ENCODE measurements at regions not wholly inside any gene's neighbourhood (a gene's known extent, or its start where the extent isn't known, plus 50 kb on each side); places are given as distances from the start of the nearest gene placed in this dataset.

DNA sequence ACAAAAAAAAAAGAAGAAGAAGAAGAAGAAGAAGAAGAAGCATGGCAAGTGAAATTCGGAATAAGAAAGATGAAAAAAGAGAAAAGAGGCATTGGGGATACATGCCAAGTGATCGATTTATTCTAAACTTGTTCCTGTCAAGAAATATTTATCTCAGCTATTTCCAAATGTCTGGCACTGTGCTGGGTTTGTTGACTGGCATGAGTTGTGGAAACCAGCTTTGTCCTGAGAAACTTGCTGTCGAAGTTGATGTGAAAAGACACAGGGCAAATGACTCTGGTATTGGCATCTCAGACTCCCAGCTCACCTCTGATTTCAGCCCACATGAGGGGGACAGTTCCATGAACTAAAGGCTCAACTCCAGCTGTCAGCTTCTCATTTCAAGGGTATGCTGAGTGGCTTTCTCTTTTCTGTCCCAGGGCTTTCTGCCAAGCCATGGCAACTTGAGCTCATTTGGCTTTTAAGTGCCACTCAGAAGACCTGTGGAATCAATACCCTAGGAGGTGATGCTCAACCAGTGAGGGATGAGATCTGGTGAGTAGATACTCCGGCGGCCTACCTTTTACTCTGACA is 253.3 kb upstream of the JAG1 start:
- Histone ChIP-seq H3K4me3 (no peak overlapping the region), H3K36me3 (no peaks in the 10 kb centered on the region), H3K27me3 (no peaks in the 10 kb centered on the region), H3K27ac (no peak overlapping the region), H3K4me1 (peaks cover 2 to 21% (median 9%) of the 10 kb centered on the region in 9 donors), H3K9me3 (peaks cover 0 to 10% (median 0%) of the 10 kb centered on the region in 11 donors)
- DNase-seq (no peak), ATAC-seq (no peak)
- no peak for TF ChIP-seq CTCF (IDR thresholded peaks at IDR 0.05)
- intact Hi-C loops (cut with DNase I), result loop anchor here in 1 of 10 donors (10.0 kb wide), 1 partner anchor 62 kb away; no protein-coding TSS in a partner anchor
- 92 to 95% methylated on average over 5 of the region's 5 CpGs for WGBS, 2 donors

DNA sequence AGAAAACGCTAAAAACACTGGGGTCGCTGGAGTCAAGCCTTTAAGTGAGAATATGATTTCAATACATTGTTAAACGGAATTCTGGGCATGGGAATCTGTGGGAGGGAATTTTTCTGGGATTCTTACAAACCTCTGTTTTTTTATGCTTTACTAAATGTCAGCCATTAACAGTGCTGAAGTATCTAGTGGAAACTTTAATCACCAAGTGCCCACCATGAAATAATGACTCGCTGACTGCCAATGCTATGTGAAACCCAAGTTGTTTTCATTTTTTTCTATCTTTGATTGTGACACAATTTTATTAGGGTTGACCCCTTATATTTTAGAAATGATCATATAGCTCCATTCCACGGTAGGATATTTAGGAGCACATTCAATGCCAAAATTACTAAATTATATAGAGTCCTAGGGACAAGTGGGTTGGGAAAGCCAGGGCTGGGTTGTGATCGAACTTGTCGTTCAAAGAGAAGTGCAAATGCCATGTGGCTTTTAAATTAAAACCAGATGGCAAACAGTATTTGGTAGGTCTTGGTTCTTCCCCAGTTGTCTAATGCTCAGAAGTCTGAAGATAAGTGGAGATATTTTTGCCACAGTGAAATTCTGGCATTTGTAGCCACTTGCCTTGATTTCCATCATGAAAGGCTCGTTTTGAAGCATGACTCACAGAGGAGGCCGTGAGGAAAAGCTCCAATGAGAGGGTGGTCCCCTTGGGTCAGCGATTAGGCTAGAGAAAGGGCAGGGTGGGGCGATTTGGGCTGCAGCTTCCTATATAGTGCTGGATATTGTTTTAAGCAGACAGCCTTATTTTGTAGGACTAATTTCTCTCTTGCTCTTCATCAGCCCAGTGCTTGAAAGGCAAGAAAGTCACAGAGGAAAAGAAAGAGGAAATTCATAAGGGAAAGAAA is 254.4 kb upstream of the JAG1 start:
- TF ChIP-seq CTCF (IDR thresholded peaks at IDR 0.05), result no peak
- WGBS, 2 donors, result 76 to 77% methylated on average over 11 of the region's 11 CpGs
- Histone ChIP-seq H3K4me1 (peaks cover 0 to 21% (median 9%) of the 10 kb centered on the region in 9 donors), H3K27ac (peak overlapping the region in 5 of 10 donors; percentile 1 to 71 (median 29)), H3K36me3 (no peaks in the 10 kb centered on the region), H3K4me3 (no peak overlapping the region), H3K27me3 (no peaks in the 10 kb centered on the region), H3K9me3 (peaks cover 0 to 16% (median 0%) of the 10 kb centered on the region in 11 donors)
- DNase-seq, result no peak
- intact Hi-C loops (cut with DNase I), result loop anchor here in 1 of 10 donors (10.0 kb wide), 1 partner anchor 63 kb away; no protein-coding TSS in a partner anchor
- peak in 2 of 8 donors; percentile 37 to 74 for ATAC-seq

DNA sequence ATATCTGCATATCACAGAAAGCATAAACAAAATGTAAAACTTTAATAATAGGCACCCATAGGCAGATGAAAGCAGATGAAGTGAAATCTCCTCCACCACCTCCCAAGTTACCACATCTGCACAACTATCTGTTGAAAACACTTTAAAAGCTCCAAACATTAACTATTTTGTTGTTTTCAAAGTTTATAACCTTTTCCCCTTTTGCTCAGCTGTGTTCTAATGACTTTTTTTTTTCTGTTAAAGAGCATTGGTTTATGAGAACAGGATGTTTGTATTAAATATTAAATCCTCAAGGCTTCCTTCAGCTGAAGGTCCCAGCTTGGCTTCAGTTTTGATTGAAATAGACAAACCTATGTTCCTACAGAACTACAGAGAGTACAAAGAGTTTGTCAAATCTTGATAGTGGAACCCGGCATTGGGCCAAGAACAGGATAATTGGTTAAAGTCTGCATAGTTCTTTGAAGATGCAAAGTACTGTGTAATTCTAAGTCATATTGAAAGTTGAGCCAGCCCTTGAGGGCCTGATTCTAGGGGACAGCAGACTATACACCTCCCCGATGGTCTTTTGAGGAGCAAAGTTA is 255.1 kb upstream of the JAG1 start:
- Histone ChIP-seq H3K4me3 (no peak overlapping the region), H3K36me3 (no peaks in the 10 kb centered on the region), H3K27me3 (no peaks in the 10 kb centered on the region), H3K9me3 (peaks cover 0 to 16% (median 0%) of the 10 kb centered on the region in 11 donors), H3K27ac (peak overlapping the region in 5 of 10 donors; percentile 5 to 71 (median 29)), H3K4me1 (peaks cover 0 to 21% (median 9%) of the 10 kb centered on the region in 9 donors)
- 69 to 73% methylated on average over 2 of the region's 2 CpGs for WGBS, 2 donors
- peak in 2 of 8 donors; percentile 45 to 62 for ATAC-seq
- no peak for TF ChIP-seq CTCF (IDR thresholded peaks at IDR 0.05)
- intact Hi-C loops (cut with DNase I), result loop anchor here in 1 of 10 donors (10.0 kb wide), 1 partner anchor 64 kb away; no protein-coding TSS in a partner anchor
- peak in 1 of 2 donors; percentile 7 for DNase-seq
